Lower lobe of right lung (tissue), 2 donors: ENCODE measurements at regions not wholly inside any gene's neighbourhood (a gene's known extent, or its start where the extent isn't known, plus 50 kb on each side); places are given as distances from the start of the nearest gene placed in this dataset.

ENCODE experiments used
- ATAC-seq, 2 donors: fragments of 200-7000 bp; cut with Tn5 transposase; one replicate each; pipeline ENCODE4 v1.9.1; 2020 to 2022; ENCODE audit warnings: mild to moderate bottlenecking in 2 of 2, moderate library complexity in 2 of 2
- DNase-seq: peaks from one replicate; pipeline ENCODE4 v3.0.0-alpha.2; 2020
- H3K27ac ChIP-seq: fragments of 200-600 bp; one replicate; pipeline ENCODE4 v1.8.0; 2022
- H3K27me3 ChIP-seq: fragments of 200-600 bp; one replicate; pipeline ENCODE4 v1.8.0; 2022; ENCODE audit warnings: low read depth
- H3K36me3 ChIP-seq: fragments of 200-600 bp; one replicate; pipeline ENCODE4 v1.8.0; 2022; ENCODE audit warnings: mild to moderate bottlenecking
- H3K4me1 ChIP-seq: fragments of 200-600 bp; one replicate; pipeline ENCODE4 v1.8.0; 2022
- H3K4me3 ChIP-seq: fragments of 200-600 bp; one replicate; pipeline ENCODE4 v1.8.0; 2022; ENCODE audit warnings: mild to moderate bottlenecking
- H3K9me3 ChIP-seq: fragments of 200-600 bp; one replicate; pipeline ENCODE4 v1.8.0; 2022
- CTCF ChIP-seq: fragments of 200-600 bp; IDR thresholded peaks from one replicate; pipeline ENCODE4 v1.8.0; 2022; ENCODE audit warnings: antibody characterized with exemption, mild to moderate bottlenecking
- intact Hi-C: fragments of 100-400 bp; cut with DNase I; formaldehyde crosslinking; loops from one replicate; pipeline ENCODE4 v1.11.0; 2022
- donor health status: DM: no; HTN: yes; CAD: no; lungs with severe emphysema.

DNA sequence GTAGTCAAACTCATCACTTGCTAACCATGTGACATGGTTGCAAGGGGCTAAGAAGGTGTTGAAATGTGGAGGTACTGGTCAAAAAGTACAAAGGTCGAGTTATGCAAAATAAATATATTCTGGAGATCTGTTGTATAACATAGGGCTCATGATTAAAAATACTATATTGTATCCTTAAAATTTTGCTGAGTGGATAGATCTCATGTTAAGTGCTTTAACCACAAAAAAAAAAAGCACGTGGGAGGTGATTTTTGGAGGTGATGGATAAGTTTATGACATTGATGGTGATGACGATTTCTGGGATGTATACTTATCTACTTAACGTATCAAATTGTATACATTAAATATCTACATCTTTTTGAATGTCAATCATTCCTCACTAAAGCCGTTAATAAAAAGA lies 96.2 kb upstream of the PAPPA start:
- no peaks in the 10 kb centered on the region for H3K4me1 ChIP-seq
- intact Hi-C loops = no loop called here
- DNase-seq = no peak
- no peak for ATAC-seq
- H3K27ac ChIP-seq = no peak overlapping the region
- H3K27me3 ChIP-seq = no peaks in the 10 kb centered on the region
- no peak overlapping the region for H3K4me3 ChIP-seq
- no peaks in the 10 kb centered on the region for H3K36me3 ChIP-seq
- no peak for TF ChIP-seq CTCF
- no peaks in the 10 kb centered on the region for H3K9me3 ChIP-seq

GRCh38 chr9:116058421-116058820 lies 95.2 kb upstream of the PAPPA start:
- intact Hi-C loops = no loop called here
- Histone ChIP-seq H3K27me3 (no peaks in the 10 kb centered on the region), H3K9me3 (no peaks in the 10 kb centered on the region), H3K4me3 (no peak overlapping the region), H3K36me3 (no peaks in the 10 kb centered on the region), H3K27ac (no peak overlapping the region), H3K4me1 (no peaks in the 10 kb centered on the region)
- no peak for TF ChIP-seq CTCF
- DNase-seq = no peak
- ATAC-seq = no peak

GRCh38 chr9:116059466-116059865 lies 94.1 kb upstream of the PAPPA start:
- intact Hi-C loops = no loop called here
- no peaks in the 10 kb centered on the region for H3K4me1 ChIP-seq
- no peak for ATAC-seq
- H3K27me3 ChIP-seq = no peaks in the 10 kb centered on the region
- no peak overlapping the region for H3K27ac ChIP-seq
- H3K4me3 ChIP-seq = no peak overlapping the region
- no peak for DNase-seq
- H3K9me3 ChIP-seq = no peaks in the 10 kb centered on the region
- H3K36me3 ChIP-seq = no peaks in the 10 kb centered on the region
- no peak for TF ChIP-seq CTCF

GRCh38 chr9:116060631-116061030 lies 93.0 kb upstream of the PAPPA start:
- Histone ChIP-seq H3K36me3 (no peaks in the 10 kb centered on the region), H3K9me3 (no peaks in the 10 kb centered on the region), H3K4me3 (no peak overlapping the region), H3K27me3 (no peaks in the 10 kb centered on the region), H3K27ac (no peak overlapping the region), H3K4me1 (no peaks in the 10 kb centered on the region)
- DNase-seq (no peak), ATAC-seq (no peak)
- intact Hi-C loops = no loop called here
- no peak for TF ChIP-seq CTCF

- H3K4me3 ChIP-seq = no peak overlapping the region
- DNase-seq (no peak), ATAC-seq (no peak)
- H3K9me3 ChIP-seq = no peaks in the 10 kb centered on the region
- no peaks in the 10 kb centered on the region for H3K27me3 ChIP-seq
- no peak overlapping the region for H3K27ac ChIP-seq
- TF ChIP-seq CTCF = no peak
- no peaks in the 10 kb centered on the region for H3K36me3 ChIP-seq
- intact Hi-C loops = no loop called here
- H3K4me1 ChIP-seq = no peaks in the 10 kb centered on the region
Observed at GRCh38 chr9:116061546-116062205, 91.9 kb upstream of the PAPPA start.

DNA sequence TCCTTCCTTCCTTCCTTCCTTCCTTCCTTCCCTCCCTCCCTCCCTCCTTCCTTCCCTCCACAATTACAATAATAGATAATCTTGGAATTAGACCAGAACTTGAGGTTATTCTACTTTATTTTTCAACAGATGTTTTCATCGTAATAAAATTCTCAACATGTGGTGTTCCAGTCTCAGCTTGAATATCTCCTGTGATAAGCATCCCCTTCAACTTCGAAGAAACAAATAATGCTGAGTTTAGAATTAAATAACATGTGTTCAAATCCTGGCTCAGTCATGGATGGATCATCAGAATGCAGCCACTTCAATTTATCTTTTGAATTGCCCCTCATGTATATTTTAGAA lies 91.4 kb upstream of the PAPPA start:
- DNase-seq (no peak), ATAC-seq (no peak)
- H3K9me3 ChIP-seq = no peaks in the 10 kb centered on the region
- no peak overlapping the region for H3K27ac ChIP-seq
- no peak overlapping the region for H3K4me3 ChIP-seq
- no peaks in the 10 kb centered on the region for H3K4me1 ChIP-seq
- intact Hi-C loops = no loop called here
- no peaks in the 10 kb centered on the region for H3K36me3 ChIP-seq
- no peaks in the 10 kb centered on the region for H3K27me3 ChIP-seq
- no peak for TF ChIP-seq CTCF
